ENCODE measurements at regions not wholly inside any gene's neighbourhood (a gene's known extent, or its start where the extent isn't known, plus 50 kb on each side); places are given as distances from the start of the nearest gene placed in this dataset.

DNA sequence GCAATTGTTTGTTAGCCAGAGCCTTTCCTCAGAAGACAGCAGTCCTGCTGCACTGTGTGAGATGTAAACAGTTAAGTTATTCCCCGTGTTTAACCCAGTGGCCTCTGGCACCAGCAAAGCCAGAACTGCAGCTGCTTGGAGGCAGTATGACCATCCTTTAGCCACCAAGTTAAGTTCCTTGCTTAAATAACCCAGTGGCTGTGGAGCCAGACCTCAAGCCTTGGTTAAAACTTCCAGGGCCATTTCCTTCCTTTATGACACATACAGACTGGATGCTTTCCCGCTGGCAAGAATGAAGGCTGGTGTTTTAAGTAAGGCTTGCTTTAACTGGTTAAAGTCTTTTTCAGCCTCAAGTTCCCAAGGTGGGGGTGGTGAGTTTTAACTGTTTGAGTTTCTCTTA is 379.8 kb downstream of the DCAF12L2 start:
- no peak for TF ChIP-seq CTCF (IDR thresholded peaks at IDR 0.05 in 8 of 11, conservative IDR thresholded peaks at IDR 0.05 in 3 of 11)
- TF ChIP-seq POLR2A (IDR thresholded peaks at IDR 0.05) = no peak

All from spleen (tissue), 7 donors.